ENCODE measurements at regions not wholly inside any gene's neighbourhood (a gene's known extent, or its start where the extent isn't known, plus 50 kb on each side); places are given as distances from the start of the nearest gene placed in this dataset.
"Not testable (repeated sequence)": the region's sequence is repeated elsewhere in the genome, so short reads cannot be mapped to it uniquely, and the experiment has no call there.

DNA sequence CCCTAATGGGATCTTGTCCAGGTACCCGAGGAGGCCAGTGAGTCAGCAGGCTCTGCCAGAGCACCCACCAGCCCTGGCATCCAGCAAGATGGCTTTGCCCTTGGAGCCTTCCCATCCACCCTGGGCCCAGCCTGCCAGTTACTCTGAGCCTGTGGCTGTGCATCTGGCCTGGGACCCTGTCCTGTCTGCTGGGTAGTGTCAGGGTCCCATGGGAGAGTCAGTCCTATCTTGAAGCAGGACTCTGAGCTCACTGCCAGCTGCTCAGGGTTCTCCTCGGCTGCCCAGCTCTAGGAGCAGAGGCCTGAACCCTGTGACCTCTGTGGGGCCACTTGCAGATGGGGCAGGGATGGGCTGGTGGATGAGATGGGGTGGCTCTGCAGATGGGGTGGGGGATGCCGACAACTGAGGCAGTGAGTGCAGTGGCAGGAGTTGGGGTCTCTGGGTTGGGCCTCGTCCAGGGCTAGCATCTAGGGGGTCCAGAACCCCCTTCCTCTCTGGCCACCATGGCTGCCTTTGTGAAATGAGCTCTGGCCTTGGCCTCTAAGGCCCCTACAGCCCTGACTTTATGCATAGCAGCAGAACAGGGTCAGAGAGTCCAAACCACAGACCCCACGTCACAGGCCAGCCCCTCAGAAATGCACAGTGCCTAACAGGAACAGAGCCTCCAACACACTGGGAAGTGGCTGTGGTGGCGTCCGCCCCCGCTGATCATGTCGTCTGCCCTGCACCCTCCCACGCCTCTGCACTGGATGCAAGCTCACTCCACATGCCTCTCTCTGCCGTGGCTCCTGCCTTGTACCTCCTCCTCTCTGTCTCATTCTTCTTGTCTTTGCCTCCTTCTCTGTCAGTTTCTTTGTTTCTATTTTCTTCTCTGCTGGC lies 88.1 kb upstream of the RET start:
- no peak for DNase-seq

DNA sequence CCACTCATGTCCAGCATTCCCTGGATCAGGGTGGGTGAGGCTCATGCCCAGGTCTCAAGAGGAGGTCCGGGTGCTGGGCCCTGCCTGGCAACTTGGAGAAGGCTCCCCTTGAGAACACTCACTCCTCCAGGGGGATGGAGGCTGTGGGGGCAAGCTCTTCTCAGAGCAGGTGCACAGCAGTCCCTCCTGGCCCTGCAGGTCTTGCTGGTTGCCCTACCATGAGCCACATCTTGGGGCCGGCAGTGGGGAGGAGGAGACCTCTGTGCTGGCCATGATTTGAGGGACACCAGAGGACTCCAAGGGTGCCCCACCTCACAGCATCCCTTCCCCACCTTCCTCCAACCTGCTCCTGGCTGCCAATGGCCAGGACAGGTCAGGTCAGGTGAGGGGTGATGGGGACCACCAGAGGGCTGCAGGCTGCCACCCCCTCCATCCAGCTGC lies 87.4 kb upstream of the RET start:
- DNase-seq, result no peak

DNA sequence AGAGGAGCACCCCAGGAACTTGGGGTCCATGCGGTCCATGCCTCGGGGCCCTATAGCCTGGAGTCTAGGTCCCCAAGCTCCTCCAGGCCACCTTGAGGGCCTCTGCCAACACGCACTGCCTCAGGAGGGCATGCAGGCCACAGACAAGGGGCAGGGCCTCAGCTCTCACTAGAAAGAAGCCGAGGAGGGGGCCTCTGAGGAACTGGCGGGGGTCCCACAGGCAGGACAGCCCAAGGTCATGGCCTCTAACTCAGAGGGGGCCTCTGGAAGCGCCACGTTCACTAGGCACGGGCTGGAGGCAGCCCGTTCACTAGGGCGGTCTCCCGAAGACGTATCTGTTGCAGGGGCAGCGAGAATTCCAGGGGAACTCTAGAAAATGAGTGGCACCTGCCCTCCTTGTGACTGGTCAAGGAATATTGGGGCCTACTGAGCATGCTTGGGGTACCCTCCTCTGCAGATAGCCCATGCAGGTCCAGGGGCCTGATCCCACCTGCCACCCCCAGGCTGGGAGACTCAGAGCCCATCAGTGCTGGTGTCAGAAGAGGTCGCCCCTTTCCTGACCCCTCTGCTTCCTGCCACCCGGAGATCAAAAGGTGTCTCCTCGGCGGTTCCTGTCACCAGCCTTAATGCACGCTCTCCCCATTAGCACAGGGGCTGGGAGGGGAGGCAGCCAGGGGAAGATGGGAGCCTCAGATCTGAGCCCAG lies 86.7 kb upstream of the RET start:
- DNase-seq, result no peak

DNA sequence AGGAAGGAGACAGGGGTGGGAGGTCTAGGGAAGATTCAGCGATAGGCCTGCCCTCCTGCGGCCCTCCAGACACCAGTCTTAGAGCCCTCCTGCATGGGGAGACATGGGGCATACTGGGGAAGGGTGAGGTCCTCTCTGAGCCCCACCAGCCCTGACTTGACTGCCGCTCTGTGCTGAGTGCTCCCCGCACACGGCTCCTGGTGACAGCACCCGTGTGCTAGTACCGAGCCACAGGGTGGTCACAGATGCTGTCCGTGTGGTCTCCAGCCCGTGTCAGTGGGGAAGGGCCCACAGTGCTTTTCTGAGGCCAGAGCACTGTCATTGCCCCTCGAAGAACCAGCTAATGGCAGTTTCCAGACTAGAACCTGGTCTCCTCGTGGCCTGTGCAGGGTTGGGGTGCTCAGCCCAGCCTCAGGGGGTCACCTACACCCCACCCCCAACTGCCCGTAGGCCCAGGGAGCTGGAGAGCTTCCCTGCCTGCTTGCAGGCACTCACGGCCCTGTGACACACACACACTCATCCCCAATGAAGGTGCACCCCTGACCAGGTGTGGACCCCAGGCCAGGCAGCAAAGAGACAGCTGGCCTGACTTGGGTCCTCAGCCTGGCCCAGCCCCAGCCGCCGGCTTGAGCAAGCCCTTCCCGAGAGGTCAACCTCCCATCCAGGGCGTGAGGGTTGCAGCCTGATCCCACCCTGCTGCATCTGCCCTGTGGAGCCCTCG lies 86.0 kb upstream of the RET start:
- DNase-seq, result no peak

DNA sequence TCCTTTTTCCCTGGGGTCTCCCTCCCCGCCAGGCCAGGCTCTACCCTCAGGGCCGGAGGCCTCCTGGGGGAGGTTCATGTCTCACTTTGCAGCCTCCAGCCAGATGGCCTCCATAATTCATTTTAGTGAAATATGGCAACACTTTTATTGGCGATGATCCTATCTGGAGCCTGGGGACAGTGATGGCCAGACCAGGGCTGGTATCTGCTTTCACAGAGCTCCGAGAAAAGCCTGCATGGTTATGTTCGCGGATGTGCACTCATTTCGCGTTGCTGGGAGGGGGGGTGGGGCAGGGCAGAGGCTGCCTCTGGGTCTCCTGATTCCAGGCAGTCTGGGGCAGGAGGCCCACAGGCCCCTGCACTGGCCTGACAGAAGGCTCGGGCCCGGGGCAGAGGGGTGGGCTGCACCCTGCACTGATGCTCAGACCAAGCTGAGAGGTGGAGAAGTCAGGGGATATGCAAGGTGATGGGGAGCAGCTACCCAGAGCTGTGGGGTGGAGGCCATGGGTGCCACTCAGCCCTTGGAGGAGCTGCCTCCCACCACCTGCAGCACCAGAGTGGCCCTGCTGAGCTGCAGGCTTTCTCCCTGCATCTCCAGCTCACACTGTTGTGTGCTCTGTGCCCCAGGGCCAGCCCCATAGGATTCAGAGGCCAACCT lies 85.3 kb upstream of the RET start:
- no peak for DNase-seq

DNA sequence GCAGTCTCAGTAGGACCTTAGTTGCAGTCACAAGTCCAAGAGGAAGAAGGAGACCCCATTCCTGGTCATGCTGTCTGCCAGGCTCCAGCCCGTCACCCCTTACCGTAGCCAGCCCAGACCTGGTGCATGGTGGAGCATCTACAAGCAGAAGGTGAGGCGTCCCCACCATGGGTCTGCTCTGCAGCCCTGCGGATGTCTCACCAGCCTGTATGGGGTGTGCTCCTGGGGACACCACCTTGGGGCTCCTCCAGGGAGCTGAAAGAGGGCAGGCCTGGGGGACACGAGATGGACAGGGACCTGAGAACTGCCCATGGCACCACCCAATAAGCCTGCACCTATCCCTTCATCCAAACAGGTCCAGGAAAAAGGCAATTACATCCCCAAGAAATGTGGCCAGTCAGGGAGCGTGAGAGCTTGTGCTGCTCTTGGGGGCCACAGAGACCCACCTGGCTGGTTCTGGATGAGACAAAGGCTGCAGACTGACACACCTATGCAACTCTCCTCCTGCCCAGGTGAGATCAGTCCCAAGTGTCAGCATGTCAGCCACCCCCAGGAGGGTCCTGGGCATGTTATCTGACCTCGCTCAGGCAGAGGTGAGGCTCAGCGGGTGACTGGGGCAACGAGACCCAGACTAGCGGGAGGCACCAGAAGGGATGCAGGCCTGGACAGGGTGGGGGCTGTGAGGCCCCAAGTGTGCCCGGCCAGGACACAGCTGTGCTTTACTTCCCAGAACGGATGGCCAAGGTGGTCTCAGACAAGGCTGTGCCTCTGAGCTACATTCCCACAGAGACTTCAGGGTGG lies 84.5 kb upstream of the RET start:
- DNase-seq, result no peak

DNA sequence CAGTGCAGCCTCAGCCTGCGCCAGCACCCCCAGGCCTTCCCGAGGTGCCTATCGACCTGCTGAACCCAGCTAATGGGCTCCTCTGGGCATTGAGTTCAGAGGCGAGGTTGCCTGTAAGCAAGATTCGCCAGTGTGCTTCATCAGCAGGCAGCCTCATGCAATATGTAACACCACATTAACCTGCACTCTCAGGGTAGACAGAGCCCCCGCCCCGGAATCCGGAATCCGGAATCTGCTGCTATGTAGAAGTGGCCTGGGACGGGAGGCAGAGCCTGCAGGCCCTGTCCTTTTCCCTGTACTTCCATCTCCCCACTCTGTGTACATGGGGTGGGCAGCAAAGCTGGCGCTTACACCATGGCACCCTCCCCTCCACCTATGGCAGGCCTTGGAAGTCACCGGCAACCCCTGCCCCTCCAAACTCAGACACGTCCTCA lies 83.9 kb upstream of the RET start:
- no peak for DNase-seq

DNA sequence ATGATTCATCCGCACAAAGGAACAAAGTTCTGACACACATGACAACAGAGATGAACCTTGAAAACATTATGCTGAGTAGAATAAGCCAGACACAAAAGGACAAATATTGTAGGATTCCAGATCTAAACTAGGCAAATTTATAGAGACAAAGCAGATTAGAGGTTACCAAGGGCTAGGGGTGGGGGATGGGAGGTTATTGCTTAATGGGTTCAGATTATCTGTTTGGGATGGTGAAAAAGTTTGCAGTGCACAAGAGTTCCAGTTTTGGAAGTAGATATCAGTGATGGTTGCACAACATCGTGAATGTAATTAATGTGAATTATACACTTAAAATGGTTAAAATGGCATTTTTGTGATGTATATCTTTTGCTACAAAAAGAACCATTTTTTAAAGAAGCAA lies 82.0 kb upstream of the RET start:
- DNase-seq, result not testable (repeated sequence)

DNA sequence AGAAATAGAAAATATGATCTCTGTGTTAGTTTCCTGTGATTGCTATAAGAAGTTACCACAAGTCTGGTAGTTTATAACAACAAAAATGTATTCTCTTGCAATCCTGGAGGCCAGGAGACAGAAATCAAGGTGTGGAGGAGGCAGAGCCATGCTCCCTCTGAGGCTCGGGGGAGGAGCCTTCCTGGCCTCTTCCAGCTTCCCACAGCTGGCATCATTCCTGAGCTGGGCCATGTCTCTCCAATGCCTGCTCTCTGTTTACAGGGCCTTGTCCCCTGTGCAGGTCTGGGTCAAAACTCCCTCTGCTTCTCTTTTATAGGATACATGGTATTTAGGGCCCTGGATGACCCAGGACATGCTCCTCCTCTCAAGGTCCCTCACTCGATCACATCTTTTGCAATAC lies 81.3 kb upstream of the RET start:
- no peak for DNase-seq

DNA sequence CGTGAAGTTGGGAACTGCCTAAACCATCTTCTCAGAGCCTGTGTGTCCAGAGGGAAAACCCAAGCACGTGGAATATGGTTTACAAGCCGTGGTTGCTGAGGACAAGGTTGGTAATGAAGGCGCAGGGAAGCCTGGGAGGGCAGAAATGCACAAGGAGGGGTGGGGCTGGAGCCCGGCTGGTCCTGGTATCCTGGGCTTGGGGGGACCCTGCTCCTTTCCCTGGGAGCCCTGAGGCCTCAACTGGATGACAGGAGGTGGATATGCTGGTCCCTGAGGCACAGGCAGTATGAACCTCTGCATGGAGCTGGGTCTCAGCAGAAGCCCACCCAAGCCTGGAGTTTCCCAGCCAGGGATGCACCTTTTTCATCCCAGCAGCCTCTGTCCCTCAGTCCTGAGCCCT lies 80.3 kb upstream of the RET start:
- no peak for DNase-seq

DNA sequence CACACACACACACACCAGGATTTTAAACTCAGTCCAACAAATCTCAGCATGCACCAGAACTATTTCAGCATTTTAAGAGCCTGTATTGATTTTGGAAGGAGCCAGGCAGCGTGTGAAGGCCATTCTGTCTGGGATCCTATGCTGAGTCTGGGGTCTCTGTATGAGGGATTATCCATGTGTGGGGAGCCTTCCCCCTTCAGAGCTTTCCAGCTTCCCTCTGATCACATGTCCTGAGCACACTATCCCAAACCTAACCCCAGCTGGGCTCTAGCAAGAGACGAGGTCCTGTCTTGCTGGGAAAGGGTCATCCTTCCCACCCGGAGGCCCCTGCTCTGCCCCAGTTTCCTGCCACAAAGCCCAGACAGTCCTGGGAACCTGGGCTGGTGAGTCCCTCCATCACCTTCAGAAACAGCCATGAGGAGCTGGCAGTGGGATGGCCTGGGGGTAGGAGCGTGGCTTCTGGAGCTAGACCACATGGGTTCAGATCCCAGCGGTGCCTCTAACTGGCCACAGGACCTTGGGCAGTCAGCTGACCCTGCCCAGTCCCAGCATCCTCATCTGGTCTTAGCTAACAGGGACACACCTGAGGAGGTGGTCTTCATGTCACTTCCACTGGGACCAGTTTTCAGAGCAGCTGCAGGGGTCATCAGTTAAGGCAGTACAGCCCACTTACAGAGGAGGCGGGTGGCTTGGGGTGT lies 79.6 kb upstream of the RET start:
- DNase-seq, result no peak

DNA sequence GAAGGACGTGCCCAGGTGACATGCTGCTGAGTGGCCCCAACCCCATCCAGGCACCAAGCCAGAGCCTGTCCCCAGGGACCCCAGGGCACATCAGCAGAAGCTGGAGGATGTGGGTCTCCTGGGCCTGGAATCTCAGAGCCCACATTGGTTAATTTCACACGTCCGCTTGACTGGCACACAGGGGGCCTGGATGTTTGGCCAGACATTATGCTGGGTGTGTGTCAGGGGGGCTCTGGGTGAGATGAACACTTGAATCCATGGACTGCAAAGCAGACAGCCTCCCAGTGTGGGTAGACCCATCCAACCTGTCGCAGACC lies 79.1 kb upstream of the RET start:
- no peak for DNase-seq

DNA sequence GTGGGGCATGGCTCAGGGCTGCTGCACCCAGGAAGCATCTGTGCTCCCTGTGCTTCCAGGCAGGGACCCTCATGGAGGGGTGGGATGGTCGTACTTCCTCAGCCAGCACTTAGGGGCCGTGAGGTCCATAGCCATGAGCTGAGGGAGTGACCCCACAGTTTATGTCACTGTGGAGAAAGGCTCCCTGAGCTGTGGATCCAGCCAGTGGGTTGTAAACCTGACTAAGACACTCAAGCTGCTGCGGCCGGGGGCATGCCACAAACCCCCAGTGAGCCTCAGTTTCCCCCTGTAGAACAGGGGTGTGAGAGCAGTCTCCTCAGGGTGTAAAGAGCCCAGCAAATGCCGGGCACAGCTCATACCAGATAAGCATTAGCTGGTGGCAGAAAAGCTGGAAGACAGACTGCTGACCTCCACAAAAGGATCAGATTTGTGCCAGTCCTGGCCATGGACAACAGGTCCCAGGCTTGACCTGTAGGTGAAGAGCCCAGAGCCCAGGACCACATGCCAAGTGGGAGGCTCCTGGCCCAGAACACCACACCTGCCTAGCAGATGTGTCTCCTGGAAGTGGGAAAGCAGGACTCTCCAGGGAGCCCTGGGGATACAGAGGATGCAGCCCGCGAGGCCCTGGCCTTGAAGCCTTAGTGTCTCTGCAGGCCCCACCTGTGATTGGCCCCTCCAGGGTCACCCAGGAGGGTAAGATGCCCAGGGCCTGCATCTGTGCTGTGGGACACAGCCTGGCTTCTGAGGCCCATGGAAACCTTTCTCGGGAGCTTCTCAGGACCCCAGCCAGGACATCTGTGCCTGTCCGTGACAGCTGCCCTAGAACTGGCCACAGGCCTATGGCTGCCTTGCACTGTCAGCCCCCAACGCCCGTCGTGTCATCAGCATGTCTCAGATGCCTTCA lies 78.1 kb upstream of the RET start:
- DNase-seq, result no peak

DNA sequence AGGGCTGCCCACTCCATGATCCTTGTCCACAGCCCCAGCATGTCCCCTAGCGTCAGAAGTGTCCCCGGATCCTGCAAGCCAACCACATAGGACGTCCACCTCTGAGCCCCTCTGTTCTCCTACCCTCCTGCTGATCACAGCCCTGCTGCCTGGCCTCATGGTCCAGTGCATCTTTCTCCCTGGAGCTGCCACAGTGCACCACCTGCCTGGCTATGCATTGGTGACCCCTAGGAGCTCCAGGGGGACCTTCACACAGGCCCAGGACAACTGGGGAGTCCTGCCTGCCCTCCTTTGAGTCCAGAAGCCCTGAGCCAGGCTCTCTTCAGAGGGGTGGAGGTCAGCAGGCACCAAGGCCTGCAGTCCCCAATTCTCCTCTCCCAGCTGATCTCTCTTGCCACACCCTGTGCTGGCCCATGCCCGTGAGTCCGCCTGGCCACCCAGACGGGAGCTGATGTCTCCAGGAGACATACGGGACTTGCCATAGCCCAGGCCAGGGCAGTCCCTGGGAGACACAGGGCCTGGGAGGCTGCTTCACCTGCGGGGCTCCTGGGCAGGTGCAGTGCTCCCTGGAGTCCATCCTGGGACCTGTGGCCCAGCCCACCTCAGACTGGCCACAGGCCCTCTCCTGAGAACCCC lies 77.4 kb upstream of the RET start:
- DNase-seq, result no peak

DNA sequence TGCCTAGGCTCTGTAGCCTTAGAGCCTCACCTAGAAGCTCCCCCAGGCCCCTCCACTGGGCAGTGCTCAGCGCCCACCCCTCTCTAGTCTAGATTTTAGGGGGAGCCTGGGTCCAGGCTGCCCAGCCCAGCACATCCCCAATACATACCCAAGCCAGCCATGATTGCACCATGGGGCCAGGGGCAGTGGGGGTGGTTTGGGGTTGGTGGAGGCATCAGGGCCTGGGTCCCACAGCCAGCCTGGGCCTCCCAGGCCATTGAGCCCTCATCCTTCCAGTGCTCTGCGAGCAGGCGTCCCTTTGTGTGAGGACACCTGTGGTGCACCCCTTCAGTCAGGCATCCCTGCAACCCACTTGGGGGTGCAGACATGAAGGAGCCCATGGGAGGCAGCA lies 76.9 kb upstream of the RET start:
- no peak for DNase-seq

DNA sequence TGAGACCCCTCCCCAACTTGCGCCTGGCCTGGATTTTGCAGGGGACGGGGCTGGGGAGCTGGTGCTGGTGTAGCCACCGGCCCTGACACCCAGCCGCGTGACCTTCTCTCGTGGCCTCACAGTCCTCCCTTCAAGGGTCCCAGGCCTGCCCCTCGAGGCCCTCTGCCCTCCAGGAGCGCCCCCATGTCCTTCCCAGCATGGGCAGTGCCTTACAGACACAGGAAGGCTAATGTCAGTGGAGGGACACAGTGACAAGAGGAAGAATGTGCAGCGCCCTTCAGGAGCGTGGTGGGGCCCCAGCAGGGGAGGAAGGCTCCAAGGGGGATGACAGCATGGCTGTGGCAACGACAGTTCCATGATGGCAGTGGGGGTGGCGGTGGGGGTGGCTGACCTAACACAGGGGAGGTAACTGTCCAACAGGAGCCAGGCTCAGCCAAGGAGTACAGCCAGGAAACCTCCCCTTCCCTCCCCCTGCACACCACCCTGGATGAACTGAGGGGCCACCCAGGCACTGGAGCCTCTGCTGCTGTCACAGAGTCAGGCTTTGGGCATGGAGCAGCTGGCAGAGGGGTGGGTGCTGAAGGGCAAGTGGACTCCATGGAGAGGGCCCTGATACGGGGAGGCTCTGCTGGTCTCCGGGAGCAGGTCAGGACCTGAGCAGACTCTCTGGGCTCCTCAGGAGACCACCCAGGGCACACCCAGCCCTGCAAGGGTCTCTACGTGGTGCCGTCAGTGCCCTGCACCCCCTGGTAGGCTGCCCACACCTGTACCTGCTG lies 76.0 kb upstream of the RET start:
- no peak for DNase-seq

DNA sequence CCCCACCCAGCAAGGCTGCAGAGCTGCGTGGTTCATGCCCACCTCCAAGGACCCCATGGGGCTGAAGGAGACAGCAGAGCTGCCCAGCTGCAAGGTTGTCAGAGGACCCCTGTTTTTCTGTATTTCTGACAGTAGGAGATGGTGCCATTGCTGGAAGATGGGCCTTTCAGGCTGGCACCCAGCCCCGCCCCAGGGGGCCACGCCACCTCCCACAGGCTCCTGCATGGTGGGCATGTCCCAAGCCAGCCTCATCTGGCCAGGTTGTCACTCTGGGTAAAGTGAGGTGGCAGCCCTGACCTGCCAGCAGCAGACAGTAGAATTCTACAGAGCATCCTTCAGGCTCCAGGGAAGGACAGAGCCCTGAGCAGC lies 75.5 kb upstream of the RET start:
- no peak for DNase-seq

DNA sequence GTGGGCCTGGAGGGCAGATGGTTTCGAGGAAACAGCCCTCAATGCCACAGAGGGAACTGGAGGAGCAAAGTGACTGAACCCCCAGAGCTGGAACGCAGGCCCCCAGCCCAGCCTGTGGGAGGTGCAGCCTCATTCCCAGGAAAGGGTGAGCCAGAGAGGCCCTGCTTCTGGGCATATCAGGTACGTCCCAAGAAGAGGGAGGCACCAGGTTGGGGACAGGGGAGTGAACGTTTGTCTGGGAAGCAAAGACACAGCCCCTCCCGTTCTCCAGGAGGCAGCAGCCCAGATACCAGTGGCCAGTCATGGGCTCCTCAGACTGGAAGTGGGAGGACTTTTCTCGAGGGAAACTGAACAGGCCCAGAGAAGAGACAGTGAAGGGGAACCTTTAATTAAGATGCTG lies 74.3 kb upstream of the RET start:
- no peak for DNase-seq

DNA sequence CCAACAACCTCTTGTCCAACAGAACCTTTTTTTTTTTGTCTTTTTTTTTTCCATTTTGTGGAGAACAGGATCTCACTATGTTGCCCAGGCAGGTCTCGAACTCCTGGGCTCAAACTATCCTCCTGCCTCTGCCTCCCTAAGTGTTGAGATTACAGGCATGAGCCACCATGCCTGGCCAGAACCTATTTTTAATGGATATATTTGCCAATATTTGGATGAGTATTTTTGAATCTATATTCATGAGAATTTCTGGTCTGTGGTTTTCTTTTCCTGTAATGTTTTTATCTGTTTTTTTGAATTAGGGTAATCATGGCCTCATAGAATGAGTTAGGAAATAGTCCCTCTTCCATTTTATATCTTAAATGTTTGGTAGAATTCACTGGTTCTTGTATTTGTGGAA lies 70.4 kb upstream of the RET start:
- DNase-seq, result no peak

DNA sequence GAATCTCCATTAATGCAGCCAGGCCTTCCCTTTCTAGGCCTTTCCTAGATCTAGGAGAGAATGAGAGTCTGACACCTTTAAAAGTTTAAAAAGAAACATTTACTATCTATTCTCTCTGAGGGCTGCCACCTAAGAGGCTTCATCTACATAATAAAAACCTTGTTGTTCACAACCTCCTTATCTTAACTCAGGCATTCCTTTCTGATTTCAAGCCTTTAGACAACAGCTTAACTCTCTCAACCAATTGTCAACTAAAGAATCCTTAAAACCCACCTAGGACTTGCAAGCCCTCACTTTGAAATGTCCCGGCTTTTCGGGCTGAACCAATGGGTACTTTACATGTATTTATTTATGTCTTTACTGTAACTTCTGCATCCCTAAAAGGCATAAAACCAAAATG lies 64.3 kb upstream of the RET start:
- no peak for DNase-seq

Measured in fibroblast of skin of right biceps (primary cell).